Skin epidermis (tissue), 12 donors: ENCODE measurements at regions not wholly inside any gene's neighbourhood (a gene's known extent, or its start where the extent isn't known, plus 50 kb on each side); places are given as distances from the start of the nearest gene placed in this dataset.
"Not testable (repeated sequence)": the region's sequence is repeated elsewhere in the genome, so short reads cannot be mapped to it uniquely, and the experiment has no call there.

Experiments
- H3K27ac ChIP-seq, 21 experiments: fragments of 200-600 bp; sonication (generic) in 11 of 21; one replicate each; pipeline ENCODE4 v1.5.0; 2020; ENCODE audit warnings: mild to moderate bottlenecking in 3 of 21, inconsistent platforms in 2 of 21, moderate library complexity in 2 of 21
- H3K4me3 ChIP-seq, 7 experiments: fragments of 200-600 bp; sonication (generic) in 2 of 7; one replicate each; pipeline ENCODE4 v1.5.0; 2020; ENCODE audit warnings: inconsistent platforms in 2 of 7, mild to moderate bottlenecking in 2 of 7, moderate library complexity in 1 of 7

- H3K4me3 ChIP-seq = no peak overlapping the region
- H3K27ac ChIP-seq = no peak overlapping the region
Observed at GRCh38 chr12:27133022-27133590, 50.7 kb upstream of the C12orf71 start.

- Histone ChIP-seq H3K27ac (no peak overlapping the region), H3K4me3 (no peak overlapping the region)
Observed at GRCh38 chr12:27140478-27140969, 58.1 kb upstream of the C12orf71 start.

- Histone ChIP-seq H3K4me3 (no peak overlapping the region), H3K27ac (no peak overlapping the region)
Observed at GRCh38 chr12:27142101-27142721, 59.8 kb upstream of the C12orf71 start.

- H3K27ac ChIP-seq = no peak overlapping the region
- no peak overlapping the region for H3K4me3 ChIP-seq
Observed at GRCh38 chr12:27143256-27144069, 61.1 kb upstream of the C12orf71 start.

GRCh38 chr12:27145725-27146124 lies 63.3 kb upstream of the C12orf71 start:
- H3K27ac ChIP-seq, H3K4me3 ChIP-seq: not testable (repeated sequence)

GRCh38 chr12:27148373-27148772 lies 66.0 kb upstream of the C12orf71 start:
- Histone ChIP-seq H3K4me3 (no peak overlapping the region), H3K27ac (no peak overlapping the region)

- Histone ChIP-seq H3K27ac (no peak overlapping the region), H3K4me3 (no peak overlapping the region)
Observed at GRCh38 chr12:27148791-27149190, 66.4 kb upstream of the C12orf71 start.

- H3K27ac ChIP-seq = no peak overlapping the region
- H3K4me3 ChIP-seq = no peak overlapping the region
Observed at GRCh38 chr12:27151479-27151878, 69.1 kb upstream of the C12orf71 start.

- H3K4me3 ChIP-seq = no peak overlapping the region
- no peak overlapping the region for H3K27ac ChIP-seq
Observed at GRCh38 chr12:27158297-27158696, 75.9 kb upstream of the C12orf71 start.

GRCh38 chr12:27161458-27162228 lies 79.3 kb upstream of the C12orf71 start:
- no peak overlapping the region for H3K27ac ChIP-seq
- no peak overlapping the region for H3K4me3 ChIP-seq

- H3K4me3 ChIP-seq = no peak overlapping the region
- H3K27ac ChIP-seq = no peak overlapping the region
Observed at GRCh38 chr12:27162229-27162537, 79.8 kb upstream of the C12orf71 start.

GRCh38 chr12:27163048-27163715 lies 80.8 kb upstream of the C12orf71 start:
- Histone ChIP-seq H3K4me3 (no peak overlapping the region), H3K27ac (no peak overlapping the region)

GRCh38 chr12:27163894-27164293 lies 80.2 kb upstream of the STK38L start:
- Histone ChIP-seq H3K27ac (no peak overlapping the region), H3K4me3 (no peak overlapping the region)

GRCh38 chr12:27164330-27165040 lies 79.6 kb upstream of the STK38L start:
- no peak overlapping the region for H3K4me3 ChIP-seq
- H3K27ac ChIP-seq = no peak overlapping the region

- not testable (repeated sequence) for H3K4me3 ChIP-seq, H3K27ac ChIP-seq
Observed at GRCh38 chr12:27165958-27166357, 78.1 kb upstream of the STK38L start.

- not testable (repeated sequence) for H3K4me3 ChIP-seq, H3K27ac ChIP-seq
Observed at GRCh38 chr12:27171494-27171893, 72.6 kb upstream of the STK38L start.

GRCh38 chr12:27176765-27177164 lies 67.3 kb upstream of the STK38L start:
- no peak overlapping the region for H3K4me3 ChIP-seq
- H3K27ac ChIP-seq = peak overlapping the region in 3 of 21 experiments; percentile 56 to 66 (median 65)

- Histone ChIP-seq H3K4me3 (no peak overlapping the region), H3K27ac (peak overlapping the region in 7 of 21 experiments; percentile 0 to 69 (median 57))
Observed at GRCh38 chr12:27177706-27178105, 66.4 kb upstream of the STK38L start.

GRCh38 chr12:27178255-27178654 lies 65.8 kb upstream of the STK38L start:
- H3K4me3 ChIP-seq = no peak overlapping the region
- H3K27ac ChIP-seq = peak overlapping the region in 3 of 21 experiments; percentile 49 to 69 (median 66)
